ENCODE measurements at regions not wholly inside any gene's neighbourhood (a gene's known extent, or its start where the extent isn't known, plus 50 kb on each side); places are given as distances from the start of the nearest gene placed in this dataset.

- TF ChIP-seq CTCF (IDR thresholded peaks at IDR 0.05) (no peak), POLR2A (IDR thresholded peaks at IDR 0.05) (no peak)
These were observed 174.3 kb downstream of the CPS1 start for GRCh38 chr2:210730672-210731071.
